H1 (cell line): ENCODE measurements at regions not wholly inside any gene's neighbourhood (a gene's known extent, or its start where the extent isn't known, plus 50 kb on each side); places are given as distances from the start of the nearest gene placed in this dataset.

ENCODE experiments used
- CTCF ChIA-PET: fragments of 300-600 bp; sonication (Branson Sonifier 250); formaldehyde crosslinking; loops from one replicate; lab custom pipeline; 2021; ENCODE audit not compliant: partially characterized antibody; lab: Charles Lee
- POLR2A ChIA-PET: fragments of 300-600 bp; sonication (Branson Sonifier 250); formaldehyde crosslinking; loops from one replicate; lab custom pipeline; 2021; ENCODE audit warnings: inconsistent platforms; ENCODE audit not compliant: partially characterized antibody; lab: Charles Lee
- DNase-seq, 2 experiments: peaks; one replicate each; pipeline versions ENCODE4 v3.0.0 to v3.0.0-alpha.2; 2010 to 2022; ENCODE audit warnings: low spot score in 2 of 2, low read depth in 1 of 2, mixed read lengths in 1 of 2
- FAIRE-seq: peaks from 2 replicates; lab custom pipeline; 2011; peaks lifted over from hg19 to GRCh38; lab: Jason Lieb, UNC
- H2AFZ ChIP-seq: 2 replicates; pipeline ENCODE4 v1.8.1; 2012; ENCODE audit warnings: low read length, inconsistent platforms
- H2AK5ac ChIP-seq: 2 replicates; pipeline ENCODE4 v1.6.1; 2013; ENCODE audit warnings: low read depth, low read length
- H2BK120ac ChIP-seq: replicated peaks from 2 replicates; pipeline ENCODE3; 2013; ENCODE audit warnings: low read depth, low read length, inconsistent platforms
- H2BK12ac ChIP-seq: 2 replicates; pipeline ENCODE4 v1.6.1; 2013; ENCODE audit warnings: low read depth, low read length
- H2BK15ac ChIP-seq: 2 replicates; pipeline ENCODE4 v1.6.1; 2013; ENCODE audit warnings: low read length
- H2BK20ac ChIP-seq: 2 replicates; pipeline ENCODE4 v1.6.1; 2013; ENCODE audit warnings: low read length
- H2BK5ac ChIP-seq: 2 replicates; pipeline ENCODE4 v1.6.1; 2013; ENCODE audit warnings: low read depth, low read length
- H3K14ac ChIP-seq: 2 replicates; pipeline ENCODE4 v1.6.1; 2013; ENCODE audit warnings: inconsistent platforms; ENCODE audit not compliant: insufficient read length
- H3K18ac ChIP-seq: 2 replicates; pipeline ENCODE4 v1.6.1; 2013; ENCODE audit warnings: low read length; ENCODE audit errors: extremely low read depth
- H3K23ac ChIP-seq: 2 replicates; pipeline ENCODE4 v1.6.1; 2013; ENCODE audit warnings: inconsistent platforms; ENCODE audit not compliant: insufficient read length
- H3K23me2 ChIP-seq: 2 replicates; pipeline ENCODE4 v1.6.1; 2013; ENCODE audit warnings: low read depth, low read length
- H3K27ac ChIP-seq: 2 replicates; pipeline ENCODE4 v1.6.1; 2011; ENCODE audit warnings: low read depth, low read length, inconsistent platforms
- H3K27me3 ChIP-seq, 4 experiments: replicated peaks in 1 of 4; 1 replicate in 1 of 4; 2 replicates in 3 of 4; pipeline versions ENCODE4 v1.6.1 to v1.8.1; 2011 to 2013; ENCODE audit warnings: low read length in 3 of 4, mild to moderate bottlenecking in 3 of 4, inconsistent platforms in 2 of 4, mixed read lengths in 2 of 4, moderate library complexity in 1 of 4; ENCODE audit not compliant: control insufficient read depth in 3 of 4, insufficient read depth in 3 of 4; ENCODE audit errors: extremely low read depth in 1 of 4
- H3K36me3 ChIP-seq, 4 experiments: 2 replicates each; pipeline versions ENCODE4 v1.6.1 to v1.8.1; 2011 to 2013; ENCODE audit warnings: mild to moderate bottlenecking in 4 of 4, low read length in 3 of 4, moderate library complexity in 2 of 4, control low read depth in 1 of 4, inconsistent platforms in 1 of 4; ENCODE audit not compliant: insufficient read depth in 4 of 4, control insufficient read depth in 2 of 4
- H3K4ac ChIP-seq: replicated peaks from 2 replicates; pipeline ENCODE3; 2013; ENCODE audit warnings: low read length, low read depth, mixed read lengths, inconsistent platforms; ENCODE audit not compliant: insufficient read length
- H3K4me1 ChIP-seq, 4 experiments: replicated peaks in 1 of 4; 1 replicate in 1 of 4; 2 replicates in 3 of 4; pipeline versions ENCODE4 v1.6.1 to v1.8.1; 2011 to 2013; ENCODE audit warnings: low read length in 3 of 4, inconsistent platforms in 2 of 4, mixed read lengths in 1 of 4; ENCODE audit not compliant: insufficient read depth in 4 of 4, control insufficient read depth in 3 of 4
- H3K4me2 ChIP-seq, 2 experiments: 2 replicates each; pipeline versions ENCODE4 v1.6.1 to v1.8.1; 2011 to 2013; ENCODE audit warnings: low read depth in 2 of 2, low read length in 2 of 2, control low read depth in 1 of 2, inconsistent platforms in 1 of 2, mild to moderate bottlenecking in 1 of 2; ENCODE audit not compliant: insufficient read depth in 1 of 2
- H3K4me3 ChIP-seq, 4 experiments: fragments of 200-600, 300-600 bp in 1 of 4; sonication (generic), shearing (Covaris generic), sonication (Bioruptor Twin) in 1 of 4; 2 replicates each; pipeline versions ENCODE4 v1.5.1 to v1.8.1; 2011 to 2016; ENCODE audit warnings: low read length in 4 of 4, low read depth in 3 of 4, control low read depth in 2 of 4, inconsistent platforms in 2 of 4, mild to moderate bottlenecking in 2 of 4, mixed read lengths in 1 of 4, moderate library complexity in 1 of 4; ENCODE audit not compliant: insufficient read depth in 2 of 4; ENCODE audit errors: extremely low read depth in 1 of 4
- H3K56ac ChIP-seq: replicated peaks from 2 replicates; pipeline ENCODE3; 2013; ENCODE audit warnings: low read depth, mild to moderate bottlenecking, mixed read lengths, low read length, inconsistent platforms; ENCODE audit not compliant: insufficient read length
- H3K79me1 ChIP-seq: 2 replicates; pipeline ENCODE4 v1.6.1; 2013; ENCODE audit warnings: low read depth, low read length, control low read depth
- H3K79me2 ChIP-seq, 2 experiments: 2 replicates each; pipeline versions ENCODE4 v1.6.1 to v1.8.1; 2012 to 2013; ENCODE audit warnings: low read length in 2 of 2, mild to moderate bottlenecking in 2 of 2, inconsistent platforms in 1 of 2; ENCODE audit not compliant: insufficient read depth in 2 of 2, control insufficient read depth in 1 of 2
- H3K9ac ChIP-seq, 4 experiments: replicated peaks in 1 of 4; 1 replicate in 1 of 4; 2 replicates in 3 of 4; pipeline versions ENCODE4 v1.6.1 to v1.8.1; 2011 to 2013; ENCODE audit warnings: low read depth in 3 of 4, low read length in 3 of 4, control low read depth in 2 of 4, mild to moderate bottlenecking in 2 of 4, moderate library complexity in 2 of 4, inconsistent platforms in 1 of 4; ENCODE audit errors: extremely low read depth in 1 of 4
- H3K9me3 ChIP-seq, 2 experiments: 2 replicates each; pipeline versions ENCODE4 v1.6.1 to v1.8.1; 2012 to 2013; ENCODE audit warnings: mild to moderate bottlenecking in 2 of 2, moderate library complexity in 2 of 2, control low read depth in 1 of 2, inconsistent platforms in 1 of 2, low read depth in 1 of 2, low read length in 1 of 2, mixed read lengths in 1 of 2; ENCODE audit not compliant: insufficient read depth in 2 of 2
- H4K20me1 ChIP-seq, 2 experiments: replicated peaks in 1 of 2; 2 replicates each; pipeline versions ENCODE3 to v1.8.1; 2011 to 2013; ENCODE audit warnings: inconsistent platforms in 2 of 2, low read length in 2 of 2, mild to moderate bottlenecking in 1 of 2; ENCODE audit not compliant: insufficient read depth in 2 of 2, control insufficient read depth in 1 of 2
- H4K5ac ChIP-seq: 2 replicates; pipeline ENCODE4 v1.6.1; 2013; ENCODE audit warnings: low read length, low read depth, mixed read lengths, inconsistent platforms; ENCODE audit not compliant: insufficient read length
- H4K8ac ChIP-seq: 2 replicates; pipeline ENCODE4 v1.8.0; 2013; ENCODE audit warnings: mild to moderate bottlenecking, moderate library complexity, low read length, inconsistent platforms; ENCODE audit not compliant: insufficient read depth; ENCODE audit errors: extremely low read depth
- H4K91ac ChIP-seq: replicated peaks from 2 replicates; pipeline ENCODE3; 2013; ENCODE audit warnings: low read length, mixed read lengths, inconsistent platforms; ENCODE audit not compliant: insufficient read length
- ASH2L ChIP-seq: fragments of 200-600, 300-600 bp; sonication (generic); IDR thresholded peaks from one replicate; pipeline ENCODE4 v1.7.1; 2017; ENCODE audit warnings: low read length
- BACH1 ChIP-seq: IDR thresholded peaks from 2 replicates; pipeline ENCODE4 v1.6.1; 2012; ENCODE audit warnings: low read length, improper control_type of control experiment
- CEBPB ChIP-seq: IDR thresholded peaks from 2 replicates; pipeline ENCODE4 v1.6.1; 2012; ENCODE audit warnings: low read depth, low read length
- KDM1A ChIP-seq: fragments of 200-600, 300-600 bp; sonication (generic); IDR thresholded peaks from 2 replicates; pipeline ENCODE4 v1.7.1; 2016; ENCODE audit warnings: mild to moderate bottlenecking, low read length, borderline replicate concordance
- POLR2A ChIP-seq, 2 experiments: IDR thresholded peaks; 1 replicate in 1 of 2; 2 replicates in 1 of 2; pipeline ENCODE4 v1.6.1; 2011; ENCODE audit warnings: low read depth in 2 of 2, low read length in 2 of 2, mild to moderate bottlenecking in 2 of 2; ENCODE audit errors: control extremely low read depth in 1 of 2
- POLR2AphosphoS5 ChIP-seq: IDR thresholded peaks from 2 replicates; pipeline ENCODE4 v1.6.1; 2011; ENCODE audit warnings: low read depth, low read length
- TAF7 ChIP-seq: optimal IDR thresholded peaks from 2 replicates; pipeline ENCODE3; 2011; ENCODE audit warnings: low read depth, mild to moderate bottlenecking, inconsistent platforms, low read length, moderate library complexity, borderline replicate concordance
- TCF12 ChIP-seq: IDR thresholded peaks from 2 replicates; pipeline ENCODE4 v1.6.1; 2011; ENCODE audit warnings: low read depth, mild to moderate bottlenecking, low read length
- ZNF274 ChIP-seq: IDR thresholded peaks from 2 replicates; pipeline ENCODE4 v1.7.0; 2012; ENCODE audit warnings: low read length, borderline replicate concordance; ENCODE audit errors: extremely low read depth
- WGBS, 2 experiments: shearing (Covaris generic) in 1 of 2; methylation state at CpG; one replicate each; pipeline versions ENCODE4 v1.1.6 to v1.1.7; 2013 to 2015; ENCODE audit warnings: low lambda C conversion rate in 2 of 2, mixed read lengths in 2 of 2, inconsistent platforms in 1 of 2, low coverage in 1 of 2, missing lambda C conversion rate in 1 of 2; ENCODE audit not compliant: insufficient replicate concordance in 2 of 2, insufficient coverage in 1 of 2, insufficient read length in 1 of 2; ENCODE audit errors: extremely low coverage in 1 of 2, missing lambda C conversion rate in 1 of 2; 5-methylcytosine and 5-hydroxymethylcytosine counted together
- TF ChIP-seq, protein P1 (sequence below): IDR thresholded peaks from 2 replicates; pipeline ENCODE4 v1.6.1; 2012; ENCODE audit warnings: low read length, inconsistent platforms
- TF ChIP-seq, protein P2 (sequence below), 3 experiments: IDR thresholded peaks; 1 replicate in 2 of 3; 2 replicates in 1 of 3; pipeline versions ENCODE4 v1.5.1 to v1.6.1; 2011; ENCODE audit warnings: low read length in 3 of 3, mild to moderate bottlenecking in 3 of 3, inconsistent platforms in 2 of 3, low read depth in 1 of 3, moderate library complexity in 1 of 3; ENCODE audit not compliant: insufficient read depth in 1 of 3; ENCODE audit errors: control extremely low read depth in 1 of 3

DNA sequence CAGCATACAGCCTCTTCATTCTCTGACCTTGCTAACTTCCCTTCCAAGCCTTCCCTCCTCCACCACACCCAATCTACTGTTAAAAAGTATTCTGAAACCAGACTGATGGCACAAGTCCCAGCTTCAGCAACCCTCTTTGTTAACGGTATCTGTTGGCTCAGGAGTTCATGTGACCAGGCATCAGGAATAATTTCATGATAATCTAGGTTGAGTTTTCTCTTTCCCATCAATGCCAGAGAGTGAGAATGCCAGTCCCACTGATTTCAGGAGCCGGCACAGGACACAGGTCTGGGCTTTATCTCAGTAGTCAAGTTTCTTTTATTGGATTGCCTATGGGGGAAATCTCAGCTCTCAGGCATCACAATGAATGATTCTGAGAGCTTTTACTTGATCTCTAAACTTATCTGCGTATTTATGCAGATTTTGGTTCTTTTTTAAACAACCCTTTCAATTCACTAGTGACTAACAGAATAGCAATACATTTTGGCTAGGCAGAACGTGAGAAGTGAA is 231.0 kb upstream of the LYZL1 start:
- Histone ChIP-seq H3K4me1 (peaks cover 0 to 5% (median 1%) of the 10 kb centered on the region in 4 experiments; a peak in 3 of 7 replicates), H3K9ac (no peak overlapping the region), H3K79me2 (no peaks in the 10 kb centered on the region), H4K5ac (no peak overlapping the region), H4K20me1 (no peaks in the 10 kb centered on the region), H4K8ac (no peak overlapping the region), H2BK20ac (no peak overlapping the region), H2AK5ac (no peak overlapping the region), H3K18ac (no peak overlapping the region), H2BK15ac (no peak overlapping the region), H2BK12ac (no peak overlapping the region), H3K4me3 (no peak overlapping the region), H3K14ac (no peak overlapping the region), H3K27me3 (no peaks in the 10 kb centered on the region; a peak in 1 of 7 replicates), H3K36me3 (no peaks in the 10 kb centered on the region), H3K56ac (no peak overlapping the region), H3K4ac (no peak overlapping the region), H3K23ac (no peak overlapping the region), H3K27ac (no peak overlapping the region), H3K79me1 (no peaks in the 10 kb centered on the region), H2BK120ac (no peak overlapping the region), H2BK5ac (no peak overlapping the region), H3K23me2 (no peaks in the 10 kb centered on the region; the same call in 1 of the 2 replicates), H3K9me3 (no peaks in the 10 kb centered on the region), H3K4me2 (no peak overlapping the region), H2AFZ (peak overlapping the region; percentile 94), H4K91ac (no peak overlapping the region)
- FAIRE-seq (no peak), DNase-seq (no peak)
- ChIA-PET CTCF (no interaction called here), POLR2A (no interaction called here)
- 35% methylated on average over 4 of the region's 4 CpGs; no CpG with 5 or more reads in 1 of the 2 experiments for WGBS, 2 experiments
- no peak for TF ChIP-seq TCF12
- TF ChIP-seq POLR2A (IDR thresholded peaks at IDR 0.05; ENCODE audit: control extremely low read depth in 1 of 2, low read depth in 2 of 2, low read length in 2 of 2): no peak
- no peak for TF ChIP-seq TAF7
- no peak for TF ChIP-seq POLR2AphosphoS5
- no peak for TF ChIP-seq ASH2L
- no peak for TF ChIP-seq CEBPB
- no peak for TF ChIP-seq KDM1A
- TF ChIP-seq ZNF274: no peak
- no peak for TF ChIP-seq BACH1
- TF ChIP-seq, protein P1, sequence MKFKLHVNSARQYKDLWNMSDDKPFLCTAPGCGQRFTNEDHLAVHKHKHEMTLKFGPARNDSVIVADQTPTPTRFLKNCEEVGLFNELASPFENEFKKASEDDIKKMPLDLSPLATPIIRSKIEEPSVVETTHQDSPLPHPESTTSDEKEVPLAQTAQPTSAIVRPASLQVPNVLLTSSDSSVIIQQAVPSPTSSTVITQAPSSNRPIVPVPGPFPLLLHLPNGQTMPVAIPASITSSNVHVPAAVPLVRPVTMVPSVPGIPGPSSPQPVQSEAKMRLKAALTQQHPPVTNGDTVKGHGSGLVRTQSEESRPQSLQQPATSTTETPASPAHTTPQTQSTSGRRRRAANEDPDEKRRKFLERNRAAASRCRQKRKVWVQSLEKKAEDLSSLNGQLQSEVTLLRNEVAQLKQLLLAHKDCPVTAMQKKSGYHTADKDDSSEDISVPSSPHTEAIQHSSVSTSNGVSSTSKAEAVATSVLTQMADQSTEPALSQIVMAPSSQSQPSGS: no peak
- TF ChIP-seq, protein P2, sequence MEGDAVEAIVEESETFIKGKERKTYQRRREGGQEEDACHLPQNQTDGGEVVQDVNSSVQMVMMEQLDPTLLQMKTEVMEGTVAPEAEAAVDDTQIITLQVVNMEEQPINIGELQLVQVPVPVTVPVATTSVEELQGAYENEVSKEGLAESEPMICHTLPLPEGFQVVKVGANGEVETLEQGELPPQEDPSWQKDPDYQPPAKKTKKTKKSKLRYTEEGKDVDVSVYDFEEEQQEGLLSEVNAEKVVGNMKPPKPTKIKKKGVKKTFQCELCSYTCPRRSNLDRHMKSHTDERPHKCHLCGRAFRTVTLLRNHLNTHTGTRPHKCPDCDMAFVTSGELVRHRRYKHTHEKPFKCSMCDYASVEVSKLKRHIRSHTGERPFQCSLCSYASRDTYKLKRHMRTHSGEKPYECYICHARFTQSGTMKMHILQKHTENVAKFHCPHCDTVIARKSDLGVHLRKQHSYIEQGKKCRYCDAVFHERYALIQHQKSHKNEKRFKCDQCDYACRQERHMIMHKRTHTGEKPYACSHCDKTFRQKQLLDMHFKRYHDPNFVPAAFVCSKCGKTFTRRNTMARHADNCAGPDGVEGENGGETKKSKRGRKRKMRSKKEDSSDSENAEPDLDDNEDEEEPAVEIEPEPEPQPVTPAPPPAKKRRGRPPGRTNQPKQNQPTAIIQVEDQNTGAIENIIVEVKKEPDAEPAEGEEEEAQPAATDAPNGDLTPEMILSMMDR (IDR thresholded peaks at IDR 0.05; ENCODE audit: control extremely low read depth in 1 of 3, insufficient read depth in 1 of 3, low read depth in 1 of 3, low read length in 3 of 3): no peak
